CD4-positive, alpha-beta T cell (primary cell): ENCODE measurements at regions not wholly inside any gene's neighbourhood (a gene's known extent, or its start where the extent isn't known, plus 50 kb on each side); places are given as distances from the start of the nearest gene placed in this dataset.

Source experiments
- ATAC-seq: fragments of 200-7000 bp; cut with Tn5 transposase; one replicate; pipeline ENCODE4 v1.10.0; 2022; ENCODE audit warnings: mild to moderate bottlenecking; ENCODE audit not compliant: poor library complexity
- CTCF ChIA-PET: fragments of 350-600 bp; sonication (Branson Sonifier 250); formaldehyde crosslinking; loops from one replicate; lab custom pipeline; 2021; ENCODE audit warnings: antibody characterized with exemption, inconsistent platforms; lab: Charles Lee
- POLR2A ChIA-PET: fragments of 350-600 bp; sonication (Branson Sonifier 250); formaldehyde crosslinking; loops from one replicate; lab custom pipeline; 2021; ENCODE audit warnings: antibody characterized with exemption, inconsistent platforms; lab: Charles Lee
- DNase-seq, 14 experiments: peaks; one replicate each; pipeline ENCODE4 v3.0.0-alpha.2; 2013 to 2020; ENCODE audit warnings: mixed read lengths in 2 of 14
- H3K27ac ChIP-seq, 2 donors: one replicate each; pipeline versions ENCODE4 v1.5.1 to v1.7.0; 2013; ENCODE audit warnings: low read length in 2 of 2, low read depth in 1 of 2, mild to moderate bottlenecking in 1 of 2
- H3K27me3 ChIP-seq, 2 experiments: 1 replicate in 1 of 2; 2 replicates in 1 of 2; pipeline versions ENCODE4 v1.6.1 to v1.7.0; 2013; ENCODE audit warnings: low read length in 2 of 2, control low read depth in 1 of 2, mild to moderate bottlenecking in 1 of 2, moderate library complexity in 1 of 2; ENCODE audit not compliant: insufficient read depth in 2 of 2, control insufficient read depth in 1 of 2
- H3K36me3 ChIP-seq: one replicate; pipeline ENCODE4 v1.6.1; 2013; ENCODE audit warnings: low read length, control low read depth; ENCODE audit not compliant: insufficient read depth
- H3K4me1 ChIP-seq: one replicate; pipeline ENCODE4 v1.6.1; 2013; ENCODE audit warnings: low read length, control low read depth; ENCODE audit not compliant: insufficient read depth
- H3K4me3 ChIP-seq: one replicate; pipeline ENCODE4 v1.5.1; 2013; ENCODE audit warnings: mild to moderate bottlenecking, low read length, moderate library complexity
- H3K9me3 ChIP-seq, 2 experiments: 1 replicate in 1 of 2; 2 replicates in 1 of 2; pipeline versions ENCODE4 v1.6.1 to v1.7.0; 2013; ENCODE audit warnings: low read length in 2 of 2, mild to moderate bottlenecking in 2 of 2, control low read depth in 1 of 2, moderate library complexity in 1 of 2; ENCODE audit not compliant: control insufficient read depth in 1 of 2, insufficient read depth in 1 of 2
- H3K27ac Mint-ChIP-seq: one replicate; pipeline ENCODE4 v1.8.0; 2020; ENCODE audit warnings: mixed read lengths
- H3K27me3 Mint-ChIP-seq: one replicate; pipeline ENCODE4 v1.8.0; 2021; ENCODE audit warnings: mixed read lengths
- H3K36me3 Mint-ChIP-seq: one replicate; pipeline ENCODE4 v1.8.0; 2021; ENCODE audit warnings: low read depth, mixed read lengths
- H3K4me1 Mint-ChIP-seq: one replicate; pipeline ENCODE4 v1.8.0; 2021; ENCODE audit warnings: low read depth, mixed read lengths
- H3K4me3 Mint-ChIP-seq: one replicate; pipeline ENCODE4 v1.8.0; 2020; ENCODE audit warnings: mild to moderate bottlenecking, mixed read lengths
- H3K9me3 Mint-ChIP-seq: one replicate; pipeline ENCODE4 v1.8.0; 2020; ENCODE audit warnings: mixed read lengths
- intact Hi-C, 2 experiments: fragments of 100-400 bp; cut with DNase I in 1 of 2; cut with micrococcal nuclease in 1 of 2; formaldehyde crosslinking; loops; one replicate each; pipeline versions ENCODE4 v1.15.1 to v1.9.0; 2023 to 2025; cut with DNase I, micrococcal nuclease
- TF ChIP-seq, protein P1 (sequence below): fragments of 200-600 bp; IDR thresholded peaks from one replicate; pipeline ENCODE4 v1.8.0; 2022; ENCODE audit warnings: antibody characterized with exemption, mild to moderate bottlenecking

DNA sequence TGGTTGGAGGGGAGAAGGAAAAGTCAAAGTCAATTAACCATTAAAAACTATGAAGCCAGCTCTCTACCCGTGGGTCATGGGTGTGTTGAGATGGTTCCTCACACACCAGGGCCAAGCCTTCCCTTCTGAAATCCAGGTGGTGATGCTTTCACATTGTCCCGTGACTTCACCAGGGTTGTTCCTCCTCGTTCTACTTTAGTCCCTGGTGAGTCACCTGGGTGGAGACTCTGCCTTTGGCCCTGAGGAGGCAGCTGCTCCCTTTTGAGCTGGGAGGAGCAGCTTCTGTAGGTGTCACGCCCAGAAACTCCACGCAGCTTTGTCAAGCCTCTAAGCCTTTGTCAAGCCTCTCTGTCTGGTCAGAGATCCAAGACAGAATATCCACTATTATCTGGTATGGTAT, 348.3 kb downstream of the BMP4 start:
- no peaks in the 10 kb centered on the region for H3K4me1 Mint-ChIP-seq
- intact Hi-C loops: no loop called here
- H3K4me3 Mint-ChIP-seq: no peak overlapping the region
- Histone ChIP-seq H3K36me3 (no peaks in the 10 kb centered on the region), H3K4me1 (no peaks in the 10 kb centered on the region), H3K27ac (no peak overlapping the region), H3K27me3 (no peaks in the 10 kb centered on the region), H3K4me3 (no peak overlapping the region), H3K9me3 (peaks cover 0 to 9% of the 10 kb centered on the region in 2 experiments)
- TF ChIP-seq, protein P1, sequence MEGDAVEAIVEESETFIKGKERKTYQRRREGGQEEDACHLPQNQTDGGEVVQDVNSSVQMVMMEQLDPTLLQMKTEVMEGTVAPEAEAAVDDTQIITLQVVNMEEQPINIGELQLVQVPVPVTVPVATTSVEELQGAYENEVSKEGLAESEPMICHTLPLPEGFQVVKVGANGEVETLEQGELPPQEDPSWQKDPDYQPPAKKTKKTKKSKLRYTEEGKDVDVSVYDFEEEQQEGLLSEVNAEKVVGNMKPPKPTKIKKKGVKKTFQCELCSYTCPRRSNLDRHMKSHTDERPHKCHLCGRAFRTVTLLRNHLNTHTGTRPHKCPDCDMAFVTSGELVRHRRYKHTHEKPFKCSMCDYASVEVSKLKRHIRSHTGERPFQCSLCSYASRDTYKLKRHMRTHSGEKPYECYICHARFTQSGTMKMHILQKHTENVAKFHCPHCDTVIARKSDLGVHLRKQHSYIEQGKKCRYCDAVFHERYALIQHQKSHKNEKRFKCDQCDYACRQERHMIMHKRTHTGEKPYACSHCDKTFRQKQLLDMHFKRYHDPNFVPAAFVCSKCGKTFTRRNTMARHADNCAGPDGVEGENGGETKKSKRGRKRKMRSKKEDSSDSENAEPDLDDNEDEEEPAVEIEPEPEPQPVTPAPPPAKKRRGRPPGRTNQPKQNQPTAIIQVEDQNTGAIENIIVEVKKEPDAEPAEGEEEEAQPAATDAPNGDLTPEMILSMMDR: no peak
- no peaks in the 10 kb centered on the region for H3K27me3 Mint-ChIP-seq
- DNase-seq: no peak
- ChIA-PET CTCF (no interaction called here), POLR2A (no interaction called here)
- no peaks in the 10 kb centered on the region for H3K36me3 Mint-ChIP-seq
- H3K9me3 Mint-ChIP-seq: no peaks in the 10 kb centered on the region
- H3K27ac Mint-ChIP-seq: no peak overlapping the region
- no peak for ATAC-seq

DNA sequence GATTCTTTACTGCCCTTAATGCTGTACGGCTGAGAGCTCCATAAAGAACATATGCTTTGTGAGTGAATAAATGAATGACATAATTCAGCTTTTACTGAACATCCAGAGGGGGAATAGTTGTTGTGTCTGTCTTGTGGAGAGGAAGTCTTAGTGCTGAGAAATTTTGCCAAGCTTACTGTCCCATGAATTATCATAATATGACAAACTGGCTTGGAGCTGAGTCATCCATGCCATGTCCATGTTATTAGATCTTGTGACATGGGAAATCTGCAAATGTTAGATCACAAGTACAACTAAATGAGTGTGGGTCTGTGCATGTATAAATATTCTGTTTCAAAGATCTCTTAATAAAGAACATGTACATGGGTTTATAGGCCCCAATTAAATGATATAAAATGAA, 350.4 kb downstream of the BMP4 start:
- Mint-ChIP-seq H3K4me3 (no peak overlapping the region), H3K27me3 (no peaks in the 10 kb centered on the region), H3K27ac (no peak overlapping the region), H3K4me1 (no peaks in the 10 kb centered on the region), H3K9me3 (no peaks in the 10 kb centered on the region), H3K36me3 (no peaks in the 10 kb centered on the region)
- no peak overlapping the region for H3K4me3 ChIP-seq
- TF ChIP-seq, protein P1: no peak
- DNase-seq (no peak), ATAC-seq (no peak)
- H3K27me3 ChIP-seq: no peaks in the 10 kb centered on the region
- no peaks in the 10 kb centered on the region for H3K4me1 ChIP-seq
- CTCF ChIA-PET: no interaction called here
- POLR2A ChIA-PET: no interaction called here
- no peaks in the 10 kb centered on the region for H3K36me3 ChIP-seq
- intact Hi-C loops: no loop called here
- H3K9me3 ChIP-seq: no peaks in the 10 kb centered on the region
- no peak overlapping the region for H3K27ac ChIP-seq

DNA sequence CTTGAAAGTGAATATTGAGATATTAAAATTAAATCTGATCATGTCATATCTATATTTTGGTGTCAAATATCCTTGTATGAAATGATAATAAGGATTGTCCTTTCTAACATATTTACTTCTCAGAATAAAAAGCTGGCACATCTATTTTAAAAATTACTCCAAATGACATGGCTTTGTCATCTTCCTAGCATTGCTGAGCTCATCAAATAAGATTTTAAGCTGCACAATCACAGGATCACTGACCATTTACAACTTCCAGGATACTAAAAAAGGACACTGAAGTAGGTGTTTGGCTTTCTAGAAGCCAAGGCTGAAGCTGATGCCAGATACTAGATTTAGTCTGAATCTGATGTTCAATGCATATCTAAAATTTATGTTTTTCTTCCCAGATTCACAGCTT, 351.1 kb downstream of the BMP4 start:
- DNase-seq (no peak), ATAC-seq (no peak)
- Histone ChIP-seq H3K4me1 (no peaks in the 10 kb centered on the region), H3K4me3 (no peak overlapping the region), H3K9me3 (no peaks in the 10 kb centered on the region), H3K27ac (no peak overlapping the region), H3K27me3 (no peaks in the 10 kb centered on the region), H3K36me3 (no peaks in the 10 kb centered on the region)
- intact Hi-C loops: no loop called here
- ChIA-PET POLR2A (no interaction called here), CTCF (no interaction called here)
- no peaks in the 10 kb centered on the region for H3K9me3 Mint-ChIP-seq
- no peaks in the 10 kb centered on the region for H3K4me1 Mint-ChIP-seq
- no peak overlapping the region for H3K27ac Mint-ChIP-seq
- no peaks in the 10 kb centered on the region for H3K36me3 Mint-ChIP-seq
- H3K27me3 Mint-ChIP-seq: no peaks in the 10 kb centered on the region
- no peak overlapping the region for H3K4me3 Mint-ChIP-seq
- TF ChIP-seq, protein P1: no peak
